MCF 10A (cell line): ENCODE measurements at regions not wholly inside any gene's neighbourhood (a gene's known extent, or its start where the extent isn't known, plus 50 kb on each side); places are given as distances from the start of the nearest gene placed in this dataset.
"Not testable (repeated sequence)": the region's sequence is repeated elsewhere in the genome, so short reads cannot be mapped to it uniquely, and the experiment has no call there.

Experiments used
- BruUV-seq: library from RNA; stranded (reverse); fragments of 400-500 nt; replicated peaks from 2 replicates; lab custom pipeline; 2021; lab: Mats Ljungman, UMichigan
- CTCF ChIA-PET: fragments of 300-600 bp; sonication (Branson Sonifier 250); formaldehyde crosslinking; extraction: SDS; loops from one replicate; lab custom pipeline; 2021; ENCODE audit warnings: antibody characterized with exemption, inconsistent platforms; lab: Yijun Ruan, JAX
- POLR2A ChIA-PET: fragments of 300-600, 350-650 bp; sonication (Branson Sonifier 250); formaldehyde crosslinking; extraction: SDS; loops from one replicate; lab custom pipeline; 2020; ENCODE audit warnings: antibody characterized with exemption, inconsistent platforms; lab: Yijun Ruan, JAX
- DNase-seq: peaks from one replicate; pipeline ENCODE4 v3.0.0-alpha.2; 2018; ENCODE audit not compliant: unreplicated experiment
- H3K27ac Mint-ChIP-seq: one replicate; pipeline ENCODE4 v1.8.0; 2022; ENCODE audit warnings: mild to moderate bottlenecking, low read depth, mixed read lengths; ENCODE audit not compliant: unreplicated experiment
- H3K27me3 Mint-ChIP-seq: one replicate; pipeline ENCODE4 v1.8.0; 2022; ENCODE audit warnings: mixed read lengths; ENCODE audit not compliant: insufficient read depth, unreplicated experiment
- H3K36me3 Mint-ChIP-seq: one replicate; pipeline ENCODE4 v1.8.0; 2022; ENCODE audit warnings: mild to moderate bottlenecking, moderate library complexity, mixed read lengths; ENCODE audit not compliant: insufficient read depth, unreplicated experiment
- H3K4me1 Mint-ChIP-seq: one replicate; pipeline ENCODE4 v1.8.0; 2022; ENCODE audit warnings: mixed read lengths; ENCODE audit not compliant: insufficient read depth, unreplicated experiment
- H3K4me3 Mint-ChIP-seq: one replicate; pipeline ENCODE4 v1.8.0; 2022; ENCODE audit warnings: mild to moderate bottlenecking, moderate library complexity, mixed read lengths; ENCODE audit not compliant: unreplicated experiment
- H3K9me3 Mint-ChIP-seq: one replicate; pipeline ENCODE4 v1.8.0; 2022; ENCODE audit warnings: mixed read lengths; ENCODE audit not compliant: unreplicated experiment
- intact Hi-C: fragments of 100-400 bp; cut with micrococcal nuclease; formaldehyde crosslinking; loops from 2 replicates; pipeline ENCODE4 v1.14.1; 2022
- TF ChIP-seq, protein P1 (sequence below): fragments of 200-600 bp; IDR thresholded peaks from one replicate; pipeline ENCODE4 v1.8.0; 2022; ENCODE audit warnings: antibody characterized with exemption, mild to moderate bottlenecking; ENCODE audit not compliant: unreplicated experiment

DNA sequence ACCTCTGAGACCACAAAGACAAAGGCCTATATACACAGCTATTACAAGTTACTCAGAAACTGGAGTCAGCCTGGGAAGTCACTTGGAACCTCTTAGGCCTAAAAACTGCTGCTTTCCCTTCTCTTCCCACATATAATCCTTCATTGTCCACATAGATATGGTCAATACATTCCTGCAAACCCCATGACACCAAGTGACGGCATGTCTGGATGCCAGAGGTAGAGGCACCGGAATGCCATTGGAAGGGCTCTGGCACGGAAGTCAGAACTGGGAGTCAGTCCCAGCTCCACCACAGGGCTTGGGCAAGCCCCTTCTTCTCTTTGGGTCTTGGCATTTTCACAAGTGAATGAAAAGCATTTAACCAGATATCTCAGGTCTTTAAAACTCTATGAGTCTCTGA, 204.7 kb downstream of the MATN1 start:
- no peaks in the 10 kb centered on the region for H3K9me3 Mint-ChIP-seq
- H3K36me3 Mint-ChIP-seq, result no peaks in the 10 kb centered on the region
- TF ChIP-seq, protein P1, sequence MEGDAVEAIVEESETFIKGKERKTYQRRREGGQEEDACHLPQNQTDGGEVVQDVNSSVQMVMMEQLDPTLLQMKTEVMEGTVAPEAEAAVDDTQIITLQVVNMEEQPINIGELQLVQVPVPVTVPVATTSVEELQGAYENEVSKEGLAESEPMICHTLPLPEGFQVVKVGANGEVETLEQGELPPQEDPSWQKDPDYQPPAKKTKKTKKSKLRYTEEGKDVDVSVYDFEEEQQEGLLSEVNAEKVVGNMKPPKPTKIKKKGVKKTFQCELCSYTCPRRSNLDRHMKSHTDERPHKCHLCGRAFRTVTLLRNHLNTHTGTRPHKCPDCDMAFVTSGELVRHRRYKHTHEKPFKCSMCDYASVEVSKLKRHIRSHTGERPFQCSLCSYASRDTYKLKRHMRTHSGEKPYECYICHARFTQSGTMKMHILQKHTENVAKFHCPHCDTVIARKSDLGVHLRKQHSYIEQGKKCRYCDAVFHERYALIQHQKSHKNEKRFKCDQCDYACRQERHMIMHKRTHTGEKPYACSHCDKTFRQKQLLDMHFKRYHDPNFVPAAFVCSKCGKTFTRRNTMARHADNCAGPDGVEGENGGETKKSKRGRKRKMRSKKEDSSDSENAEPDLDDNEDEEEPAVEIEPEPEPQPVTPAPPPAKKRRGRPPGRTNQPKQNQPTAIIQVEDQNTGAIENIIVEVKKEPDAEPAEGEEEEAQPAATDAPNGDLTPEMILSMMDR, result no peak
- no peak overlapping the region for H3K4me3 Mint-ChIP-seq
- ChIA-PET POLR2A (interaction anchor here (1.0 kb wide), 1 partner anchor 9 kb away, joined by 3 read pairs; no protein-coding TSS in a partner anchor), CTCF (no interaction called here)
- peaks cover 21% of the 10 kb centered on the region for H3K27me3 Mint-ChIP-seq
- BruUV-seq, result no TSS peak
- peaks cover 12% of the 10 kb centered on the region for H3K4me1 Mint-ChIP-seq
- DNase-seq, result no peak
- no peak overlapping the region for H3K27ac Mint-ChIP-seq
- intact Hi-C loops, result no loop called here

DNA sequence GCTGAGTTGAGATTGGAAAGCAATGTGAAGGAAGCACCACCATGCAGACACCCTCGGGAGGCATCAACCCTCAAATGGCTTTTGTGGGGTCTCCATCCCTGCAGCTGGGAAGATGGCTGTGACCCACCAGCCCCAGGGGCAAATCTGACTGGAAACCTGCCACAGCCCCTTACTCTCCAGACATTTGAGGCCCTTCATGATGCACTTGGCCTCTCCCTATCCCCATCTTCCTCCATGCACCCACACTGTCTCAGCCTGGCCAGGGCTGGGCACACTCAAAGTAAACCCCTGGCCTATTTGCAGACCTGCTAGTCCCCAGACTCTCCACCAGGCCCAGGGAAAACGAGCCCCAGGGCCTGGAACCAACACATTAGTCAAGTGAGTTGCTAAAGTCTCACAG, 205.2 kb downstream of the MATN1 start:
- POLR2A ChIA-PET, result interaction anchor here (1.0 kb wide), 1 partner anchor 9 kb away, joined by 3 read pairs; no protein-coding TSS in a partner anchor
- H3K4me1 Mint-ChIP-seq, result peaks cover 12% of the 10 kb centered on the region
- DNase-seq, result no peak
- no peaks in the 10 kb centered on the region for H3K36me3 Mint-ChIP-seq
- no TSS peak for BruUV-seq
- intact Hi-C loops, result no loop called here
- H3K4me3 Mint-ChIP-seq, result no peak overlapping the region
- CTCF ChIA-PET, result no interaction called here
- H3K27me3 Mint-ChIP-seq, result peaks cover 21% of the 10 kb centered on the region
- no peaks in the 10 kb centered on the region for H3K9me3 Mint-ChIP-seq
- no peak overlapping the region for H3K27ac Mint-ChIP-seq
- TF ChIP-seq, protein P1, result no peak

DNA sequence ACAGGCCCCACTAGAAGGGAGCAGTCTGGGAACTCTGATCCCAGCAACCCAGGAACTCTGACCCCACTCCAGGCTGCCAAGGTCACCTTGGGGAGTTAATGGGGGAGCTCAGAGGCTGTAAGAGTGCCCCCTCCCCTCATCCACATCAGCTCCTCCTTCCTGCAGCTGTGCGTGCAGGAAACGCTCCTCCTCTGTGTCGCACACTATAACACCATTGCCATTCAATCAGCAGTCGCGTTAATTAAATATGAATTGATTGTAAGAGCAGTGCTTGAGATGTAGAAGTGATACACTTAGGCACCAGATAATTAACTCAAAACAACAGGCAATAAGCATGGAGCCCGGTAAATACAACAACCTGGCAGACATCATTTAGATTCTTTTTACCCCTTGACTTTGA, 205.7 kb downstream of the MATN1 start:
- H3K27ac Mint-ChIP-seq, intact Hi-C loops, BruUV-seq, DNase-seq, H3K9me3 Mint-ChIP-seq, POLR2A ChIA-PET, H3K36me3 Mint-ChIP-seq, H3K4me1 Mint-ChIP-seq, H3K4me3 Mint-ChIP-seq, CTCF ChIA-PET: not testable (repeated sequence)
- peaks cover 21% of the 10 kb centered on the region for H3K27me3 Mint-ChIP-seq

DNA sequence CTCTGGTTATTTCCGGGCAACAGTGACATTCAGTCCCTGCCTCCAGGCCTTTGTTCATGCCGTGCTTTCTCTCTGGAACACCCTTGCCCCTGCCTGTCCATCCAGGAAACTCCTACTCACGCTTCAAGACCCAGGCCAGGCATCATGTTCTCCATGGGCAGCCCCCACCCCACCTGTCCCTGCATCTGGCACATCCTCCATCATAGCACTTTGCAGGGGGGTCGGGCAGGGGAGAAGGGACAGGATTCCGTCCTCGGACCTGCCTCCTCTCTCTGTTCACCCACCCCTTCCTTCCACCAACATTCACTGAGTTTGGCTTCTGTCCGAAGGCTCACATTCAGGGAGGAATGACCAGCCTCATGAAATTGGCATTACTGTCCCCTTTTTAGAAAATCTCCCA, 206.1 kb downstream of the MATN1 start:
- intact Hi-C loops, H3K36me3 Mint-ChIP-seq, BruUV-seq, POLR2A ChIA-PET, DNase-seq, H3K9me3 Mint-ChIP-seq, H3K4me3 Mint-ChIP-seq, H3K4me1 Mint-ChIP-seq, H3K27ac Mint-ChIP-seq, CTCF ChIA-PET: not testable (repeated sequence)
- H3K27me3 Mint-ChIP-seq, result peaks cover 16% of the 10 kb centered on the region

DNA sequence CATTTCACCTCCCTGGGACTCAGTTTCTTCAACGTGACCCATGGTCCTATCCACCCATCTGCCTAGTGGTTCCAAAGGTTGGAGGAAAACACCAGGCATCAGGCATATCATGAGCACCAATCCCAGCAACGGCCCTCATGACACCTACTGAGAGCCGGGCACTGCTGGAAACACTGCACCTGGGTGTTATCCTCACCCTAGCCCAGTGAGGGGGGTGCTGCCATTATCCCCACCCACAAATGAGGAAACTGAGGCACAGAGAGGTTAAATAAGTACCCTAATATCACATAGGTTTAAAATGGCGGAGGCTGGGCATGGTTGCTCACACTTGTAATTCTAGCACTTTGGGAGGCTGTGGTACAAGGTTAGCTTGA, 206.9 kb downstream of the MATN1 start:
- CTCF ChIA-PET, result no interaction called here
- H3K27me3 Mint-ChIP-seq, result peaks cover 9% of the 10 kb centered on the region
- peaks cover 13% of the 10 kb centered on the region for H3K4me1 Mint-ChIP-seq
- TF ChIP-seq, protein P1, result no peak
- DNase-seq, result no peak
- H3K9me3 Mint-ChIP-seq, result no peaks in the 10 kb centered on the region
- no peak overlapping the region for H3K4me3 Mint-ChIP-seq
- no peak overlapping the region for H3K27ac Mint-ChIP-seq
- intact Hi-C loops, result no loop called here
- BruUV-seq, result no TSS peak
- POLR2A ChIA-PET, result no interaction called here
- H3K36me3 Mint-ChIP-seq, result no peaks in the 10 kb centered on the region
